Heart left ventricle (tissue), 16 donors: ENCODE measurements at regions not wholly inside any gene's neighbourhood (a gene's known extent, or its start where the extent isn't known, plus 50 kb on each side); places are given as distances from the start of the nearest gene placed in this dataset.

Experiments
- ATAC-seq, 4 donors: fragments of 200-7000 bp; cut with Tn5 transposase; one replicate each; pipeline ENCODE4 v1.9.1; 2020 to 2022; ENCODE audit warnings: moderate library complexity in 4 of 4, mild to moderate bottlenecking in 3 of 4, moderate number of reproducible peaks in 1 of 4
- DNase-seq, 5 donors: peaks; one replicate each; pipeline ENCODE4 v3.0.0-alpha.2; 2020
- H3K27ac ChIP-seq, 12 donors: fragments of 200-600 bp; sonication (generic) in 4 of 12; one replicate each; pipeline versions ENCODE4 v1.5.0 to v1.8.0; 2016 to 2022; ENCODE audit warnings: mild to moderate bottlenecking in 2 of 12
- H3K27me3 ChIP-seq, 9 donors: fragments of 200-600 bp; sonication (generic) in 2 of 9; one replicate each; pipeline versions ENCODE4 v1.5.1 to v1.8.0; 2016 to 2022; ENCODE audit warnings: mild to moderate bottlenecking in 3 of 9
- H3K36me3 ChIP-seq, 9 donors: fragments of 200-600 bp; sonication (generic) in 2 of 9; one replicate each; pipeline versions ENCODE4 v1.5.0 to v1.8.0; 2018 to 2022; ENCODE audit warnings: mild to moderate bottlenecking in 2 of 9
- H3K4me1 ChIP-seq, 12 donors: fragments of 200-600 bp; sonication (generic) in 4 of 12; one replicate each; pipeline versions ENCODE4 v1.5.0 to v1.8.0; 2016 to 2022; ENCODE audit warnings: mild to moderate bottlenecking in 3 of 12
- H3K4me3 ChIP-seq, 12 donors: fragments of 200-600 bp; sonication (generic) in 4 of 12; one replicate each; pipeline versions ENCODE4 v1.5.0 to v1.8.0; 2017 to 2022; ENCODE audit warnings: mild to moderate bottlenecking in 9 of 12, moderate library complexity in 4 of 12
- H3K9me3 ChIP-seq, 12 donors: fragments of 200-600 bp; sonication (generic) in 4 of 12; one replicate each; pipeline versions ENCODE4 v1.5.0 to v1.8.0; 2016 to 2022; ENCODE audit warnings: mild to moderate bottlenecking in 1 of 12
- CTCF ChIP-seq, 12 donors: fragments of 200-600 bp; sonication (generic) in 4 of 12; IDR thresholded peaks; one replicate each; pipeline versions ENCODE4 v1.5.0 to v1.8.0; 2018 to 2022; ENCODE audit warnings: antibody characterized with exemption in 12 of 12, mild to moderate bottlenecking in 5 of 12
- POLR2A ChIP-seq, 2 donors: fragments of 450-650 bp; IDR thresholded peaks; one replicate each; pipeline ENCODE4 v1.6.1; 2017; ENCODE audit warnings: antibody characterized with exemption in 2 of 2, mild to moderate bottlenecking in 2 of 2, moderate library complexity in 2 of 2
- WGBS, 4 donors: extraction: QIAGEN DNeasy Blood & Tissue Kit in 2 of 4; methylation state at CpG; one replicate each; pipeline versions ENCODE4 v1.1.5 to v1.1.7; 2013 to 2018; 5-methylcytosine and 5-hydroxymethylcytosine counted together
- intact Hi-C, 10 donors: fragments of 100-400 bp; cut with DNase I; formaldehyde crosslinking; loops; one replicate each; pipeline versions ENCODE4 v1.11.1 to v1.14.2; 2022
- donor health status: ischemic (EF 13 %, LVEDD 7.1; RV severe dilation, severe dysfunction).
- donor health status: healthy with polysubstance abuse.
- donor health status: DM: no; HTN: yes; CAD: no.
- donor health status: DM: no; HTN: no; CAD: no.
- donor health status: ischemic (EF 25% LVEDD 6.9; RV normal size, moderate dysfunction).
- donor health status: ischemic (EF 25% LVEDD 5.7; RV mildly dilated, moderate dysfunction).
- donor health status: healthy.
- donor health status: DM: yes; HTN: yes; CAD: no.
- donor health status: ischemic (EF 35%, LVEDD 5.7; RV mildly dilated, moderate dysfunction).
- donor health status: nonischemic (EF 11% LVEDD 7.7; RV severe dilation, severe dysfunction).
- donor health status: DM: yes; HTN: yes; CAD: no.
- donor health status: PGD.
- donor health status: ischemic (EF 29% LVEDD 5.4; RV normal size, mild dysfunction).
- donor health status: nonischemic (EF 23%, LVEDD 6.1; RV moderate dilation, normal function).

DNA sequence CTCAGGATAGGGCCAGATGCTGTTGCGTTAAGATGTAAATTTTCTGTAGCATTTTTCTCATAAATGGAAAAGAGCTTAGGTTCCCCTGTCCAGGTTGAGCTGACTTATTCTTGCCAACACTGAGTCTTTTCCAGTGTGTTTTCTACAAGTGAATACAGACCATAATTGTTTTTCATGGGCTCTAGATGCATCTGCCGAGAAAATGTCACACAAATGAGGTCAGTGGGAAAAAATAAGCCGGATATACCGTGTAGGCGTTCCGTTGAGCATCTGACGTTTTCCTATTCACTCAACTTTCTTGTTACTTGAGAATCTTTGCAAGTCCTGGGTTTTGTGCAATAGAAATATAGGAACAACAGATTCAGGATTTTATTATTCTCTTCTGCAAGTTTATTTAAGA is 582.9 kb upstream of the CDH4 start:
- Histone ChIP-seq H3K9me3 (no peaks in the 10 kb centered on the region), H3K36me3 (no peaks in the 10 kb centered on the region), H3K27me3 (peaks cover 0 to 17% (median 0%) of the 10 kb centered on the region in 9 donors), H3K4me1 (no peaks in the 10 kb centered on the region), H3K4me3 (no peak overlapping the region), H3K27ac (no peak overlapping the region)
- ATAC-seq (no peak), DNase-seq (no peak)
- intact Hi-C loops = no loop called here
- no peak for TF ChIP-seq POLR2A (IDR thresholded peaks at IDR 0.05)
- no peak for TF ChIP-seq CTCF (IDR thresholded peaks at IDR 0.05)
- 80 to 85% (median 83%) methylated on average over 7 of the region's 7 CpGs for WGBS, 4 donors

GRCh38 chr20:60676011-60676410 is 576.0 kb upstream of the CDH4 start:
- Histone ChIP-seq H3K36me3 (no peaks in the 10 kb centered on the region), H3K9me3 (no peaks in the 10 kb centered on the region), H3K4me1 (no peaks in the 10 kb centered on the region), H3K27ac (no peak overlapping the region), H3K27me3 (peaks cover 0 to 7% (median 0%) of the 10 kb centered on the region in 9 donors), H3K4me3 (no peak overlapping the region)
- TF ChIP-seq POLR2A (IDR thresholded peaks at IDR 0.05) (no peak), CTCF (IDR thresholded peaks at IDR 0.05) (no peak)
- ATAC-seq = no peak
- no peak for DNase-seq
- intact Hi-C loops = no loop called here

DNA sequence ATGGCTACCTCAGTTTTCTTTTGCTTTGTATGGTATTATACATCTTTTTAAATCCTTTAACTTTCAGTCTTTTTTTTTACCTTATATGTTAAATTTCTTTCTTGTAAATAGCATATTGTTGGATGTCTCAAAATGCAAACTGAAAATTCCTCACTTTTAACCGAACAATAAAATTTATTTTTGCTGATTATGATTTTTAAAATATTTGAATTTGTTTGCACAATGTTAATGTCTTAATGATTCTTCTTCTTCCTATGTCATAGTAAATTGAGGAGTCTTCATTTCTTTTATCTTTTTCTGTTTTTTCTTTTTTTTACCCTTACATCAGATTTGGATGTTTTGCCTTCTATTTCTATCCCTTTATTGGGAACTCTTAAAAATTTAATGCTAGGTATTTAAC is 574.2 kb upstream of the CDH4 start:
- Histone ChIP-seq H3K36me3 (no peaks in the 10 kb centered on the region), H3K4me1 (no peaks in the 10 kb centered on the region), H3K4me3 (no peak overlapping the region), H3K27ac (no peak overlapping the region), H3K27me3 (peaks cover 0 to 7% (median 0%) of the 10 kb centered on the region in 9 donors), H3K9me3 (no peaks in the 10 kb centered on the region)
- DNase-seq (no peak), ATAC-seq (no peak)
- 74 to 90% (median 83%) methylated on average over 1 of the region's 1 CpG for WGBS, 4 donors
- TF ChIP-seq POLR2A (IDR thresholded peaks at IDR 0.05) (no peak), CTCF (IDR thresholded peaks at IDR 0.05) (no peak)
- intact Hi-C loops = no loop called here

GRCh38 chr20:60680554-60680953 is 571.5 kb upstream of the CDH4 start:
- TF ChIP-seq CTCF (IDR thresholded peaks at IDR 0.05) = no peak
- Histone ChIP-seq H3K9me3 (no peaks in the 10 kb centered on the region), H3K4me1 (no peaks in the 10 kb centered on the region), H3K27me3 (peaks cover 0 to 5% (median 0%) of the 10 kb centered on the region in 9 donors), H3K4me3 (no peak overlapping the region), H3K36me3 (no peaks in the 10 kb centered on the region), H3K27ac (no peak overlapping the region)
- 50 to 66% (median 59%) methylated on average over 6 of the region's 6 CpGs for WGBS, 4 donors
- intact Hi-C loops = no loop called here
- no peak for DNase-seq
- ATAC-seq = no peak
